Esophagus squamous epithelium (tissue), 4 donors: ENCODE measurements at regions not wholly inside any gene's neighbourhood (a gene's known extent, or its start where the extent isn't known, plus 50 kb on each side); places are given as distances from the start of the nearest gene placed in this dataset.

Source experiments
- CTCF ChIP-seq, 6 experiments: fragments of 450-650 bp in 4 of 6; fragments of 200-600 bp in 2 of 6; sonication (generic) in 2 of 6; IDR thresholded peaks; one replicate each; pipeline ENCODE4 v1.5.1; 2016 to 2019; ENCODE audit warnings: antibody characterized with exemption in 6 of 6, mild to moderate bottlenecking in 4 of 6, moderate library complexity in 4 of 6
- POLR2A ChIP-seq, 4 donors: fragments of 450-650 bp; IDR thresholded peaks; one replicate each; pipeline ENCODE4 v1.6.1; 2017; ENCODE audit warnings: antibody characterized with exemption in 4 of 4, mild to moderate bottlenecking in 4 of 4, moderate library complexity in 3 of 4

GRCh38 chr4:57369446-57369845 is 259.3 kb upstream of the IGFBP7 start:
- TF ChIP-seq CTCF (IDR thresholded peaks at IDR 0.05) (no peak), POLR2A (IDR thresholded peaks at IDR 0.05) (no peak)
